CD14-positive monocyte (primary cell): ENCODE measurements at regions not wholly inside any gene's neighbourhood (a gene's known extent, or its start where the extent isn't known, plus 50 kb on each side); places are given as distances from the start of the nearest gene placed in this dataset.

ENCODE experiments used
- DNase-seq, 3 donors: peaks; one replicate each; pipeline ENCODE4 v3.0.0-alpha.2; 2011 to 2022
- H2AFZ ChIP-seq: 2 replicates; pipeline ENCODE4 v1.6.0; 2012; ENCODE audit warnings: mild to moderate bottlenecking, low read depth, low read length, inconsistent platforms; ENCODE audit not compliant: insufficient read depth, poor library complexity, severe bottlenecking
- H3K27ac ChIP-seq, 2 donors: 1 replicate in 1 of 2; 2 replicates in 1 of 2; pipeline ENCODE4 v1.5.1; 2012 to 2013; ENCODE audit warnings: low read length in 2 of 2, control low read depth in 1 of 2, inconsistent platforms in 1 of 2, low read depth in 1 of 2, mild to moderate bottlenecking in 1 of 2
- H3K27me3 ChIP-seq, 2 donors: one replicate each; pipeline versions ENCODE4 v1.6.0 to v1.6.1; 2011 to 2013; ENCODE audit warnings: low read length in 2 of 2; ENCODE audit not compliant: control insufficient read depth in 2 of 2, insufficient read depth in 2 of 2
- H3K36me3 ChIP-seq, 2 donors: replicated peaks in 1 of 2; 1 replicate in 1 of 2; 2 replicates in 1 of 2; pipeline versions ENCODE4 v1.5.1 to v1.6.1; 2012 to 2013; ENCODE audit warnings: low read length in 2 of 2, control low read depth in 1 of 2, inconsistent platforms in 1 of 2, mild to moderate bottlenecking in 1 of 2; ENCODE audit not compliant: insufficient read depth in 2 of 2, control insufficient read depth in 1 of 2
- H3K4me1 ChIP-seq, 2 donors: 1 replicate in 1 of 2; 2 replicates in 1 of 2; pipeline versions ENCODE4 v1.5.1 to v1.6.1; 2012 to 2013; ENCODE audit warnings: low read length in 2 of 2, control low read depth in 1 of 2, inconsistent platforms in 1 of 2, mild to moderate bottlenecking in 1 of 2, moderate library complexity in 1 of 2; ENCODE audit not compliant: insufficient read depth in 2 of 2, control insufficient read depth in 1 of 2
- H3K4me2 ChIP-seq: replicated peaks from 2 replicates; pipeline ENCODE3; 2012; ENCODE audit warnings: low read length, moderate library complexity, mild to moderate bottlenecking; ENCODE audit not compliant: poor library complexity, severe bottlenecking; ENCODE audit errors: extremely low read depth
- H3K4me3 ChIP-seq, 3 experiments: fragments of 200-600 bp in 1 of 3; sonication (generic) in 1 of 3; replicated peaks in 1 of 3; 1 replicate in 2 of 3; 2 replicates in 1 of 3; pipeline ENCODE4 v1.5.1; 2011 to 2013; ENCODE audit warnings: low read length in 3 of 3, mild to moderate bottlenecking in 3 of 3, control low read depth in 2 of 3, low read depth in 2 of 3, inconsistent platforms in 1 of 3, moderate library complexity in 1 of 3
- H3K79me2 ChIP-seq: 2 replicates; pipeline ENCODE4 v1.6.0; 2012; ENCODE audit warnings: mild to moderate bottlenecking, control low read depth, inconsistent platforms, low read length, moderate library complexity; ENCODE audit not compliant: insufficient read depth
- H3K9ac ChIP-seq: 2 replicates; pipeline ENCODE4 v1.6.0; 2017; ENCODE audit warnings: low read length, mild to moderate bottlenecking; ENCODE audit not compliant: insufficient read depth, poor library complexity, severe bottlenecking
- H3K9me3 ChIP-seq, 2 donors: replicated peaks in 1 of 2; 1 replicate in 1 of 2; 2 replicates in 1 of 2; pipeline versions ENCODE4 v1.5.1 to v1.6.1; 2012 to 2013; ENCODE audit warnings: low read length in 2 of 2, control low read depth in 1 of 2; ENCODE audit not compliant: control insufficient read depth in 1 of 2, insufficient read depth in 1 of 2
- H4K20me1 ChIP-seq: 2 replicates; pipeline ENCODE4 v1.6.0; 2012; ENCODE audit warnings: mild to moderate bottlenecking, low read length, control low read depth, moderate library complexity; ENCODE audit not compliant: insufficient read depth
- H3K27ac Mint-ChIP-seq, 7 donors: one replicate each; pipeline ENCODE4 v1.8.0; 2020; ENCODE audit warnings: mild to moderate bottlenecking in 7 of 7, mixed read lengths in 7 of 7, moderate library complexity in 6 of 7, inconsistent platforms in 2 of 7
- H3K27me3 Mint-ChIP-seq, 3 donors: one replicate each; pipeline ENCODE4 v1.8.0; 2021 to 2022; ENCODE audit warnings: low read depth in 3 of 3, mild to moderate bottlenecking in 3 of 3, mixed read lengths in 3 of 3, moderate library complexity in 3 of 3, inconsistent platforms in 1 of 3
- H3K36me3 Mint-ChIP-seq, 2 donors: one replicate each; pipeline ENCODE4 v1.8.0; 2020; ENCODE audit warnings: mixed read lengths in 2 of 2, inconsistent platforms in 1 of 2, mild to moderate bottlenecking in 1 of 2
- H3K4me1 Mint-ChIP-seq: one replicate; pipeline ENCODE4 v1.8.0; 2020; ENCODE audit warnings: mild to moderate bottlenecking, mixed read lengths
- H3K4me3 Mint-ChIP-seq, 2 donors: one replicate each; pipeline ENCODE4 v1.8.0; 2020; ENCODE audit warnings: mild to moderate bottlenecking in 2 of 2, mixed read lengths in 2 of 2, moderate library complexity in 1 of 2
- H3K9me3 Mint-ChIP-seq, 7 donors: one replicate each; pipeline ENCODE4 v1.8.0; 2020 to 2022; ENCODE audit warnings: mixed read lengths in 7 of 7, mild to moderate bottlenecking in 6 of 7, moderate library complexity in 6 of 7, inconsistent platforms in 2 of 7
- CTCF ChIP-seq: fragments of 200-600 bp; IDR thresholded peaks from one replicate; pipeline ENCODE4 v1.8.0; 2022; ENCODE audit warnings: antibody characterized with exemption, mild to moderate bottlenecking
- WGBS: methylation state at CpG from one replicate; pipeline ENCODE4 v1.1.5; 2013; ENCODE audit warnings: missing lambda C conversion rate; ENCODE audit not compliant: insufficient coverage; 5-methylcytosine and 5-hydroxymethylcytosine counted together
- intact Hi-C, 2 donors: fragments of 100-400 bp; cut with micrococcal nuclease; formaldehyde crosslinking; loops; one replicate each; pipeline versions ENCODE4 v1.15.0 to v1.15.1; 2023

GRCh38 chr18:9000733-9001132 is 101.8 kb upstream of the NDUFV2 start:
- Mint-ChIP-seq H3K9me3 (peaks cover 6 to 21% (median 8%) of the 10 kb centered on the region in 7 donors), H3K36me3 (peaks cover 0 to 6% of the 10 kb centered on the region in 2 donors), H3K4me1 (peaks cover 20% of the 10 kb centered on the region), H3K27me3 (peaks cover 1 to 10% (median 4%) of the 10 kb centered on the region in 3 donors), H3K4me3 (no peak overlapping the region), H3K27ac (no peak overlapping the region)
- H3K27me3 ChIP-seq, result peaks cover 0 to 2% of the 10 kb centered on the region in 2 donors
- WGBS, result 80% methylated on average over 1 of the region's 5 CpGs
- H3K9me3 ChIP-seq, result peaks cover 0 to 5% of the 10 kb centered on the region in 2 donors
- no peak overlapping the region for H3K27ac ChIP-seq
- no peak for TF ChIP-seq CTCF
- no peaks in the 10 kb centered on the region for H4K20me1 ChIP-seq
- H3K9ac ChIP-seq, result no peak overlapping the region
- H3K4me2 ChIP-seq, result no peak overlapping the region
- no peaks in the 10 kb centered on the region for H3K36me3 ChIP-seq
- no peak for DNase-seq
- intact Hi-C loops, result no loop called here
- H3K4me1 ChIP-seq, result peaks cover 13 to 20% of the 10 kb centered on the region in 2 donors
- no peak overlapping the region for H2AFZ ChIP-seq
- no peaks in the 10 kb centered on the region for H3K79me2 ChIP-seq
- no peak overlapping the region for H3K4me3 ChIP-seq

GRCh38 chr18:9001209-9001608 is 101.3 kb upstream of the NDUFV2 start:
- Mint-ChIP-seq H3K4me3 (no peak overlapping the region), H3K27ac (no peak overlapping the region), H3K4me1 (peaks cover 15% of the 10 kb centered on the region), H3K36me3 (peaks cover 0 to 2% of the 10 kb centered on the region in 2 donors), H3K9me3 (peaks cover 6 to 21% (median 8%) of the 10 kb centered on the region in 7 donors), H3K27me3 (peaks cover 1 to 10% (median 3%) of the 10 kb centered on the region in 3 donors)
- Histone ChIP-seq H3K4me3 (no peak overlapping the region), H3K27ac (no peak overlapping the region), H3K36me3 (no peaks in the 10 kb centered on the region), H3K4me2 (no peak overlapping the region), H3K9ac (no peak overlapping the region), H3K79me2 (no peaks in the 10 kb centered on the region), H3K9me3 (peaks cover 0 to 5% of the 10 kb centered on the region in 2 donors), H2AFZ (no peak overlapping the region), H4K20me1 (no peaks in the 10 kb centered on the region), H3K27me3 (peaks cover 0 to 2% of the 10 kb centered on the region in 2 donors), H3K4me1 (peaks cover 12 to 16% of the 10 kb centered on the region in 2 donors)
- intact Hi-C loops, result no loop called here
- DNase-seq, result no peak
- TF ChIP-seq CTCF, result no peak
- 83% methylated on average over 2 of the region's 3 CpGs for WGBS
